GM23338 (cell line): ENCODE measurements at regions not wholly inside any gene's neighbourhood (a gene's known extent, or its start where the extent isn't known, plus 50 kb on each side); places are given as distances from the start of the nearest gene placed in this dataset.

ENCODE experiments used
- ATAC-seq: fragments of 200-7000 bp; cut with Tn5 transposase; 3 replicates; pipeline ENCODE4 v1.9.1; 2020
- DNase-seq: peaks from one replicate; pipeline ENCODE4 v3.0.0-alpha.2; 2015; ENCODE audit warnings: low spot score
- H2AFZ ChIP-seq: fragments of 200-600 bp; sonication (generic); 2 replicates; pipeline ENCODE4 v1.8.0; 2016; ENCODE audit warnings: antibody characterized with exemption, mild to moderate bottlenecking, moderate library complexity
- H3F3A ChIP-seq: fragments of 200-600 bp; sonication (generic); replicated peaks from 2 replicates; pipeline ENCODE4 v1.8.0; 2017; ENCODE audit warnings: antibody characterized with exemption, mixed run types, low read depth
- H3K27ac ChIP-seq: fragments of 200-600 bp; sonication (generic); 2 replicates; pipeline ENCODE4 v1.6.1; 2016; ENCODE audit warnings: low read depth
- H3K27me3 ChIP-seq: fragments of 200-600 bp; sonication (generic); 2 replicates; pipeline ENCODE4 v1.8.0; 2016; ENCODE audit warnings: mild to moderate bottlenecking, mixed run types, moderate library complexity; ENCODE audit not compliant: insufficient read depth
- H3K36me3 ChIP-seq: fragments of 200-600 bp; sonication (generic); 2 replicates; pipeline ENCODE4 v1.8.0; 2016; ENCODE audit warnings: mild to moderate bottlenecking; ENCODE audit not compliant: insufficient read depth
- H3K4me1 ChIP-seq: fragments of 200-600 bp; sonication (generic); 2 replicates; pipeline ENCODE4 v1.8.0; 2016; ENCODE audit warnings: mild to moderate bottlenecking, moderate library complexity; ENCODE audit not compliant: insufficient read depth
- H3K4me2 ChIP-seq: fragments of 200-600 bp; sonication (generic); 2 replicates; pipeline ENCODE4 v1.7.1; 2017; ENCODE audit warnings: mixed run types
- H3K4me3 ChIP-seq: fragments of 200-600 bp; sonication (generic); 2 replicates; pipeline ENCODE4 v1.6.1; 2016; ENCODE audit warnings: mixed run types
- H3K79me2 ChIP-seq: fragments of 200-600 bp; sonication (generic); replicated peaks from 2 replicates; pipeline ENCODE4 v1.8.0; 2017; ENCODE audit warnings: mild to moderate bottlenecking; ENCODE audit not compliant: insufficient read depth
- H3K9me2 ChIP-seq: fragments of 200-600 bp; sonication (generic); 2 replicates; pipeline ENCODE4 v1.8.0; 2017; ENCODE audit not compliant: insufficient read depth
- H4K20me1 ChIP-seq: fragments of 200-600 bp; sonication (generic); replicated peaks from 2 replicates; pipeline ENCODE4 v1.8.0; 2017; ENCODE audit warnings: mild to moderate bottlenecking; ENCODE audit not compliant: insufficient read depth
- H3K27ac Mint-ChIP-seq: 2 replicates; pipeline ENCODE4 v1.8.0; 2020; ENCODE audit warnings: inconsistent platforms, mild to moderate bottlenecking, moderate library complexity, mixed read lengths
- H3K27me3 Mint-ChIP-seq: 3 replicates; pipeline ENCODE4 v1.8.0; 2022; ENCODE audit warnings: low read depth, mild to moderate bottlenecking, moderate library complexity, mixed read lengths, inconsistent platforms; ENCODE audit not compliant: insufficient read depth, poor library complexity
- H3K36me3 Mint-ChIP-seq: 3 replicates; pipeline ENCODE4 v1.8.0; 2021; ENCODE audit warnings: low read depth, mild to moderate bottlenecking, inconsistent platforms, moderate library complexity, mixed read lengths
- H3K4me1 Mint-ChIP-seq: 3 replicates; pipeline ENCODE4 v1.8.0; 2020; ENCODE audit warnings: mild to moderate bottlenecking, inconsistent platforms, mixed read lengths
- H3K4me3 Mint-ChIP-seq: 3 replicates; pipeline ENCODE4 v1.8.0; 2021; ENCODE audit warnings: moderate library complexity, mild to moderate bottlenecking, inconsistent platforms, mixed read lengths
- H3K9me3 Mint-ChIP-seq: 3 replicates; pipeline ENCODE4 v1.8.0; 2020; ENCODE audit warnings: moderate library complexity, mild to moderate bottlenecking, inconsistent platforms, mixed read lengths
- CREB1 ChIP-seq: fragments of 250-450 bp; sonication (Bioruptor Pico); IDR thresholded peaks from 2 replicates; pipeline ENCODE4 v1.5.0; 2020; ENCODE audit warnings: low read depth, mild to moderate bottlenecking, moderate library complexity
- EZH2 ChIP-seq: fragments of 200-600 bp; sonication (generic); IDR thresholded peaks from one replicate; pipeline ENCODE4 v1.8.0; 2017; ENCODE audit warnings: antibody characterized with exemption, mild to moderate bottlenecking, low read depth; ENCODE audit not compliant: unreplicated experiment
- EZH2phosphoT487 ChIP-seq: fragments of 200-600 bp; sonication (generic); IDR thresholded peaks from one replicate; pipeline ENCODE4 v1.8.1; 2018; ENCODE audit warnings: antibody characterized with exemption; ENCODE audit not compliant: unreplicated experiment
- JUNB ChIP-seq: IDR thresholded peaks from one replicate; pipeline ENCODE4 v1.6.1; 2016; ENCODE audit warnings: antibody characterized with exemption; ENCODE audit not compliant: unreplicated experiment
- NANOG ChIP-seq: IDR thresholded peaks from 2 replicates; pipeline ENCODE4 v1.6.1; 2016; ENCODE audit warnings: antibody characterized with exemption, borderline replicate concordance
- POLR2AphosphoS5 ChIP-seq: IDR thresholded peaks from 2 replicates; pipeline ENCODE4 v1.6.1; 2016; ENCODE audit warnings: antibody characterized with exemption, low read depth
- STAT1 ChIP-seq: IDR thresholded peaks from one replicate; pipeline ENCODE4 v1.6.1; 2016; ENCODE audit warnings: antibody characterized with exemption; ENCODE audit not compliant: unreplicated experiment
- ZNF331 ChIP-seq: fragments of 250-450 bp; sonication (Bioruptor Pico); IDR thresholded peaks from 2 replicates; pipeline ENCODE4 v1.5.0; 2020; ENCODE audit warnings: low read depth, mild to moderate bottlenecking, moderate library complexity
- TF ChIP-seq, protein P1 (sequence below): fragments of 250-450 bp; sonication (Bioruptor Pico); IDR thresholded peaks from 2 replicates; pipeline ENCODE4 v1.5.0; 2020; ENCODE audit warnings: mild to moderate bottlenecking, moderate library complexity
- TF ChIP-seq, protein P2 (sequence below): IDR thresholded peaks from 2 replicates; pipeline ENCODE4 v1.6.1; 2016; ENCODE audit warnings: antibody characterized with exemption
- TF ChIP-seq, protein P3 (sequence below), 2 experiments: fragments of 200-600 bp in 1 of 2; sonication (generic) in 1 of 2; conservative IDR thresholded peaks; 2 replicates each; pipeline versions ENCODE4 v1.5.1 to v1.6.1; 2016 to 2017; ENCODE audit warnings: antibody characterized with exemption in 2 of 2, low read depth in 2 of 2, mild to moderate bottlenecking in 2 of 2, moderate library complexity in 1 of 2

DNA sequence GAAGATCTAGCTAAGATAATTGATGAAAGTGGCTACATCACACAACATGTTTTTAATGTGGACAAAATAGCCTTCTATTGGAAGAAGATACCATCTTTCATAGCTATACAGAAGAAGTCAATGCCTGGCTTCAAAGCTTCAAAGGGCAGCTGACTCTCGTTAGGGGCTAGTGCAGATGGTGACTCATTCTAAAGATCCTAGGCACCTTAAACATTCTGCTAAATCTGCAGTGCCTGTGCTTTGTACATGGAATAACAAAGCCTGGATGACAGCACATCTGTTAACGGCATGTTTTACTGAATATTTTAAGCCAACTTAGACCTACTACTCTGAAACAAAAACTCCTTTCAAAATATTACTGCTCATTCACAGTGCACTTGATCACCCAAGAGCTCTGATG, 65.6 kb upstream of the USP24 start (continued):
- TF ChIP-seq, protein P1, sequence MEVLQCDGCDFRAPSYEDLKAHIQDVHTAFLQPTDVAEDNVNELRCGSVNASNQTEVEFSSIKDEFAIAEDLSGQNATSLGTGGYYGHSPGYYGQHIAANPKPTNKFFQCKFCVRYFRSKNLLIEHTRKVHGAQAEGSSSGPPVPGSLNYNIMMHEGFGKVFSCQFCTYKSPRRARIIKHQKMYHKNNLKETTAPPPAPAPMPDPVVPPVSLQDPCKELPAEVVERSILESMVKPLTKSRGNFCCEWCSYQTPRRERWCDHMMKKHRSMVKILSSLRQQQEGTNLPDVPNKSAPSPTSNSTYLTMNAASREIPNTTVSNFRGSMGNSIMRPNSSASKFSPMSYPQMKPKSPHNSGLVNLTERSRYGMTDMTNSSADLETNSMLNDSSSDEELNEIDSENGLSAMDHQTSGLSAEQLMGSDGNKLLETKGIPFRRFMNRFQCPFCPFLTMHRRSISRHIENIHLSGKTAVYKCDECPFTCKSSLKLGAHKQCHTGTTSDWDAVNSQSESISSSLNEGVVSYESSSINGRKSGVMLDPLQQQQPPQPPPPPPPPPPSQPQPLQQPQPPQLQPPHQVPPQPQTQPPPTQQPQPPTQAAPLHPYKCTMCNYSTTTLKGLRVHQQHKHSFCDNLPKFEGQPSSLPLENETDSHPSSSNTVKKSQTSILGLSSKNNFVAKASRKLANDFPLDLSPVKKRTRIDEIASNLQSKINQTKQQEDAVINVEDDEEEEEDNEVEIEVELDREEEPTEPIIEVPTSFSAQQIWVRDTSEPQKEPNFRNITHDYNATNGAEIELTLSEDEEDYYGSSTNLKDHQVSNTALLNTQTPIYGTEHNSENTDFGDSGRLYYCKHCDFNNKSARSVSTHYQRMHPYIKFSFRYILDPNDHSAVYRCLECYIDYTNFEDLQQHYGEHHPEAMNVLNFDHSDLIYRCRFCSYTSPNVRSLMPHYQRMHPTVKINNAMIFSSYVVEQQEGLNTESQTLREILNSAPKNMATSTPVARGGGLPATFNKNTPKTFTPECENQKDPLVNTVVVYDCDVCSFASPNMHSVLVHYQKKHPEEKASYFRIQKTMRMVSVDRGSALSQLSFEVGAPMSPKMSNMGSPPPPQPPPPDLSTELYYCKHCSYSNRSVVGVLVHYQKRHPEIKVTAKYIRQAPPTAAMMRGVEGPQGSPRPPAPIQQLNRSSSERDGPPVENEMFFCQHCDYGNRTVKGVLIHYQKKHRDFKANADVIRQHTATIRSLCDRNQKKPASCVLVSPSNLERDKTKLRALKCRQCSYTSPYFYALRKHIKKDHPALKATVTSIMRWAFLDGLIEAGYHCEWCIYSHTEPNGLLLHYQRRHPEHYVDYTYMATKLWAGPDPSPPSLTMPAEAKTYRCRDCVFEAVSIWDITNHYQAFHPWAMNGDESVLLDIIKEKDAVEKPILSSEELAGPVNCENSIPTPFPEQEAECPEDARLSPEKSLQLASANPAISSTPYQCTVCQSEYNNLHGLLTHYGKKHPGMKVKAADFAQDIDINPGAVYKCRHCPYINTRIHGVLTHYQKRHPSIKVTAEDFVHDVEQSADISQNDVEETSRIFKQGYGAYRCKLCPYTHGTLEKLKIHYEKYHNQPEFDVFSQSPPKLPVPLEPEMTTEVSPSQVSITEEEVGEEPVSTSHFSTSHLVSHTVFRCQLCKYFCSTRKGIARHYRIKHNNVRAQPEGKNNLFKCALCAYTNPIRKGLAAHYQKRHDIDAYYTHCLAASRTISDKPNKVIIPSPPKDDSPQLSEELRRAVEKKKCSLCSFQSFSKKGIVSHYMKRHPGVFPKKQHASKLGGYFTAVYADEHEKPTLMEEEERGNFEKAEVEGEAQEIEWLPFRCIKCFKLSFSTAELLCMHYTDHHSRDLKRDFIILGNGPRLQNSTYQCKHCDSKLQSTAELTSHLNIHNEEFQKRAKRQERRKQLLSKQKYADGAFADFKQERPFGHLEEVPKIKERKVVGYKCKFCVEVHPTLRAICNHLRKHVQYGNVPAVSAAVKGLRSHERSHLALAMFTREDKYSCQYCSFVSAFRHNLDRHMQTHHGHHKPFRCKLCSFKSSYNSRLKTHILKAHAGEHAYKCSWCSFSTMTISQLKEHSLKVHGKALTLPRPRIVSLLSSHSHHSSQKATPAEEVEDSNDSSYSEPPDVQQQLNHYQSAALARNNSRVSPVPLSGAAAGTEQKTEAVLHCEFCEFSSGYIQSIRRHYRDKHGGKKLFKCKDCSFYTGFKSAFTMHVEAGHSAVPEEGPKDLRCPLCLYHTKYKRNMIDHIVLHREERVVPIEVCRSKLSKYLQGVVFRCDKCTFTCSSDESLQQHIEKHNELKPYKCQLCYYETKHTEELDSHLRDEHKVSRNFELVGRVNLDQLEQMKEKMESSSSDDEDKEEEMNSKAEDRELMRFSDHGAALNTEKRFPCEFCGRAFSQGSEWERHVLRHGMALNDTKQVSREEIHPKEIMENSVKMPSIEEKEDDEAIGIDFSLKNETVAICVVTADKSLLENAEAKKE (CRISPR knock-in tag) = no peak
- TF ChIP-seq, protein P2, sequence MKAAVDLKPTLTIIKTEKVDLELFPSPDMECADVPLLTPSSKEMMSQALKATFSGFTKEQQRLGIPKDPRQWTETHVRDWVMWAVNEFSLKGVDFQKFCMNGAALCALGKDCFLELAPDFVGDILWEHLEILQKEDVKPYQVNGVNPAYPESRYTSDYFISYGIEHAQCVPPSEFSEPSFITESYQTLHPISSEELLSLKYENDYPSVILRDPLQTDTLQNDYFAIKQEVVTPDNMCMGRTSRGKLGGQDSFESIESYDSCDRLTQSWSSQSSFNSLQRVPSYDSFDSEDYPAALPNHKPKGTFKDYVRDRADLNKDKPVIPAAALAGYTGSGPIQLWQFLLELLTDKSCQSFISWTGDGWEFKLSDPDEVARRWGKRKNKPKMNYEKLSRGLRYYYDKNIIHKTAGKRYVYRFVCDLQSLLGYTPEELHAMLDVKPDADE = no peak
- TF ChIP-seq STAT1 (no peak), NANOG (no peak), EZH2 (no peak)
- TF ChIP-seq, protein P3, sequence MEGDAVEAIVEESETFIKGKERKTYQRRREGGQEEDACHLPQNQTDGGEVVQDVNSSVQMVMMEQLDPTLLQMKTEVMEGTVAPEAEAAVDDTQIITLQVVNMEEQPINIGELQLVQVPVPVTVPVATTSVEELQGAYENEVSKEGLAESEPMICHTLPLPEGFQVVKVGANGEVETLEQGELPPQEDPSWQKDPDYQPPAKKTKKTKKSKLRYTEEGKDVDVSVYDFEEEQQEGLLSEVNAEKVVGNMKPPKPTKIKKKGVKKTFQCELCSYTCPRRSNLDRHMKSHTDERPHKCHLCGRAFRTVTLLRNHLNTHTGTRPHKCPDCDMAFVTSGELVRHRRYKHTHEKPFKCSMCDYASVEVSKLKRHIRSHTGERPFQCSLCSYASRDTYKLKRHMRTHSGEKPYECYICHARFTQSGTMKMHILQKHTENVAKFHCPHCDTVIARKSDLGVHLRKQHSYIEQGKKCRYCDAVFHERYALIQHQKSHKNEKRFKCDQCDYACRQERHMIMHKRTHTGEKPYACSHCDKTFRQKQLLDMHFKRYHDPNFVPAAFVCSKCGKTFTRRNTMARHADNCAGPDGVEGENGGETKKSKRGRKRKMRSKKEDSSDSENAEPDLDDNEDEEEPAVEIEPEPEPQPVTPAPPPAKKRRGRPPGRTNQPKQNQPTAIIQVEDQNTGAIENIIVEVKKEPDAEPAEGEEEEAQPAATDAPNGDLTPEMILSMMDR (conservative IDR thresholded peaks at IDR 0.05; ENCODE audit: low read depth in 2 of 2) = no peak

DNA sequence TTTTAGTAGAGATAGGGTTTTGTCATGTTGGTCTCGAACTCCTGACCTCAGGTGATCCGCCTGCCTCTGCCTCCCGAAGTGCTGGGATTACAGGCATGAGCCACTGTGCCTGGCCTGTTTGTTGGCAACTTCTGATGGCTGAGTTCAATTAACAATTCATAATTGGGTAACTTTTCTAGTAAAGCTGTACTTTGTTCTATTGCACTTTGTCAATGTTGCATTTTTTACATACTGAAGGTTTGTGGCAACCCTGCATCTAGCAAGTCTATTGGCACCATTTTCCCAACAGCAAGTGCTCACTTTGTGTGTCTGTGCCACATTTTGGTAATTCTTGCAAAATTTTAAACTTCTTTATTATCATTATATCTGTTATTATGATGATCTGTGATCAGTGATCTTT, 64.5 kb upstream of the USP24 start:
- DNase-seq (no peak), ATAC-seq (no peak)
- TF ChIP-seq POLR2AphosphoS5 (no peak), CREB1 (no peak), JUNB (no peak), EZH2 (no peak), ZNF331 (no peak), EZH2phosphoT487 (no peak)
- TF ChIP-seq, protein P3 (conservative IDR thresholded peaks at IDR 0.05; ENCODE audit: low read depth in 2 of 2) = no peak
- TF ChIP-seq, protein P2 = no peak

More for the DNA sequence above, 64.5 kb upstream of the USP24 start:
- Histone ChIP-seq H3F3A (no peaks in the 10 kb centered on the region), H3K27ac (no peak overlapping the region), H3K79me2 (no peaks in the 10 kb centered on the region), H3K9me2 (no peaks in the 10 kb centered on the region), H3K4me1 (peaks cover 15% of the 10 kb centered on the region), H4K20me1 (no peaks in the 10 kb centered on the region), H3K4me2 (no peak overlapping the region), H3K4me3 (no peak overlapping the region), H2AFZ (no peak overlapping the region), H3K36me3 (no peaks in the 10 kb centered on the region), H3K27me3 (no peaks in the 10 kb centered on the region)
- H3K4me3 Mint-ChIP-seq = no peak overlapping the region
- H3K4me1 Mint-ChIP-seq = peaks cover 23% of the 10 kb centered on the region
- no peaks in the 10 kb centered on the region for H3K9me3 Mint-ChIP-seq
- no peaks in the 10 kb centered on the region for H3K27me3 Mint-ChIP-seq
- H3K27ac Mint-ChIP-seq = no peak overlapping the region
- H3K36me3 Mint-ChIP-seq = no peaks in the 10 kb centered on the region
